Colonic mucosa (tissue), 4 donors: ENCODE measurements at regions not wholly inside any gene's neighbourhood (a gene's known extent, or its start where the extent isn't known, plus 50 kb on each side); places are given as distances from the start of the nearest gene placed in this dataset.

ENCODE experiments used
- DNase-seq: peaks from one replicate; pipeline ENCODE4 v3.0.0-alpha.2; 2020
- H3K27ac ChIP-seq: fragments of 200-600 bp; one replicate; pipeline ENCODE4 v1.8.0; 2021
- H3K27me3 ChIP-seq: fragments of 200-600 bp; one replicate; pipeline ENCODE4 v1.8.0; 2021
- H3K36me3 ChIP-seq: fragments of 200-600 bp; one replicate; pipeline ENCODE4 v1.8.0; 2021
- H3K4me1 ChIP-seq: fragments of 200-600 bp; one replicate; pipeline ENCODE4 v1.8.0; 2021; ENCODE audit warnings: mild to moderate bottlenecking
- H3K4me3 ChIP-seq: fragments of 200-600 bp; one replicate; pipeline ENCODE4 v1.8.0; 2021
- H3K9ac ChIP-seq, 2 donors: one replicate each; pipeline ENCODE4 v1.7.0; 2013; ENCODE audit warnings: control low read depth in 2 of 2, low read depth in 2 of 2, low read length in 2 of 2
- H3K9me3 ChIP-seq: fragments of 200-600 bp; one replicate; pipeline ENCODE4 v1.8.0; 2021
- intact Hi-C: fragments of 100-400 bp; cut with DNase I; formaldehyde crosslinking; loops from one replicate; pipeline ENCODE4 v1.14.1; 2022
- TF ChIP-seq, protein P1 (sequence below): fragments of 200-600 bp; IDR thresholded peaks from one replicate; pipeline ENCODE4 v1.8.0; 2022; ENCODE audit warnings: antibody characterized with exemption, mild to moderate bottlenecking
- donor health status: healthy.
- donor health status: DM: no; HTN: no; CAD: no.
- donor health status: DM: no; HTN: no; CAD: no.

DNA sequence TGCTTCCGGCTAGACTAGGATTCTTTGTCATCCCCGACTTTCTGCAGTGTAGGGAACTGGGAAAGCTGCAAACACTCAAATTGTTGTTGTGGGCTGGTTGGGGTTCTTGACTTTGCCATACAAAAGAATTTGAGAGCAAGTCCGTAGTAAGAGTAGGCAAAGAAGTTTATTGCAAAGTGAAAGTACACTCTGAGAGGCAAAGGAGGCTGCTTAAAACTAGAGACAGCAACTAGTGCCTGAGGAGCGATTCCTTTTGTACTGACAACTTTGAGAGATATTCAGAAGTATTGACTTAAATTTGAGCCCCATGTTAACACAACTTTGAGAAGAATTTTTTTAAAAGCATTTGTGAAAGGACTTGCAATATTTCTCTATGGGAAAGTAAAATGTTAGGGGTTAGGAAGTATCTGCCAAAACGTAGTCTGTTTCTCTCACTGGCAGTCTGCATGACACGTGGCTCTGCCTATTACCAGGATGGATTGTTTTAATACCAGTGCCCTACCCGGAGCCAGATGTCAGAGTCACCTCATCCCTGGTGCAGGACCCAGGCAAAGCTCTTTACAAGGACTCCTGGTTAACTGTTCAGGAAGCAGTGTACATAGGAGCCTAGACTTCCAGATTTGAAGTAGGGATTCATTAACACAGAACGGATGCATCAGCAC, 85.0 kb upstream of the CLPB start:
- no peak overlapping the region for H3K27ac ChIP-seq
- intact Hi-C loops: no loop called here
- TF ChIP-seq, protein P1, sequence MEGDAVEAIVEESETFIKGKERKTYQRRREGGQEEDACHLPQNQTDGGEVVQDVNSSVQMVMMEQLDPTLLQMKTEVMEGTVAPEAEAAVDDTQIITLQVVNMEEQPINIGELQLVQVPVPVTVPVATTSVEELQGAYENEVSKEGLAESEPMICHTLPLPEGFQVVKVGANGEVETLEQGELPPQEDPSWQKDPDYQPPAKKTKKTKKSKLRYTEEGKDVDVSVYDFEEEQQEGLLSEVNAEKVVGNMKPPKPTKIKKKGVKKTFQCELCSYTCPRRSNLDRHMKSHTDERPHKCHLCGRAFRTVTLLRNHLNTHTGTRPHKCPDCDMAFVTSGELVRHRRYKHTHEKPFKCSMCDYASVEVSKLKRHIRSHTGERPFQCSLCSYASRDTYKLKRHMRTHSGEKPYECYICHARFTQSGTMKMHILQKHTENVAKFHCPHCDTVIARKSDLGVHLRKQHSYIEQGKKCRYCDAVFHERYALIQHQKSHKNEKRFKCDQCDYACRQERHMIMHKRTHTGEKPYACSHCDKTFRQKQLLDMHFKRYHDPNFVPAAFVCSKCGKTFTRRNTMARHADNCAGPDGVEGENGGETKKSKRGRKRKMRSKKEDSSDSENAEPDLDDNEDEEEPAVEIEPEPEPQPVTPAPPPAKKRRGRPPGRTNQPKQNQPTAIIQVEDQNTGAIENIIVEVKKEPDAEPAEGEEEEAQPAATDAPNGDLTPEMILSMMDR: no peak
- H3K9me3 ChIP-seq: no peaks in the 10 kb centered on the region
- H3K4me1 ChIP-seq: no peaks in the 10 kb centered on the region
- H3K9ac ChIP-seq: no peak overlapping the region
- DNase-seq: no peak
- H3K4me3 ChIP-seq: peak overlapping the region; percentile 1
- no peaks in the 10 kb centered on the region for H3K27me3 ChIP-seq
- no peaks in the 10 kb centered on the region for H3K36me3 ChIP-seq

DNA sequence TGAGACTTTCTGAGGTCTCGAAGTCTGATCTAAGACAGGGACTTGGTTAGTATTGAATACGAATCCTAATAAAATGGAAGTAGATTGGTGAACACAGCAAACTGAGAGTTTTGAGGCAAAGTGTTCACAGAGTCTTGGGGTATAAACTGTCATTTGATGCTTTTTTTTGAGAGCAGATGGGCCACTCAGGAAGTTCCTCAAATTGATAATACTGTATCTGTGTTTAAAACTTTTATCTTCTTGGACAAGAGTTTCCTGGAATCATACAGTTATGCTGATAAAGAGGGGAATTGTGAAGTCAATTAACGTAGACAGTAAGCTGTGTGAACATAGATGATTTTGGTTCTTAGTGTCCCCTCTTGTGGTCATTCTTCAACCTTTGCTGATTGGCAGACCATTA, 80.0 kb upstream of the CLPB start:
- no peak overlapping the region for H3K4me3 ChIP-seq
- no peak overlapping the region for H3K27ac ChIP-seq
- intact Hi-C loops: no loop called here
- TF ChIP-seq, protein P1: no peak
- no peaks in the 10 kb centered on the region for H3K27me3 ChIP-seq
- H3K9ac ChIP-seq: no peak overlapping the region
- H3K4me1 ChIP-seq: no peaks in the 10 kb centered on the region
- H3K36me3 ChIP-seq: no peaks in the 10 kb centered on the region
- no peaks in the 10 kb centered on the region for H3K9me3 ChIP-seq
- DNase-seq: no peak

DNA sequence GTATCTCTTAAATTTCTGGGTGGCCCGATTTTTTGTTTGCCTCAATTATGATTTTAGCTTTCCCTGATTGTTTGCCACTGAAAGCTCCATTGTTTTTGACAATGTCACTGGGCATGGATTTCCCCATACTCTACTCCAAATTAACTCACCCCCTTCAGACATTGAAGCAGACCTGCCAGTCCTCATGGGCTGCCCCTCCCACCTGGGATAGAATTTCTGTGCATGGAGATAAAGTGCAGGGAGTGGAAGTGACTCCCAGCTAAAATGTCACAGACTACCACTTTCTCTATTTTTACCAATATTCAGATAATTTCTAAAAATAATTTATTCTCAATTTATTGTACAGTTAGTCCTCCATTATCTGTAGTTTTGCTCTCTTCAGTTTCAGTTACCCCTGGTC, 79.1 kb upstream of the CLPB start:
- no peak overlapping the region for H3K4me3 ChIP-seq
- H3K27ac ChIP-seq: no peak overlapping the region
- H3K36me3 ChIP-seq: no peaks in the 10 kb centered on the region
- H3K9me3 ChIP-seq: no peaks in the 10 kb centered on the region
- H3K9ac ChIP-seq: no peak overlapping the region
- intact Hi-C loops: no loop called here
- no peaks in the 10 kb centered on the region for H3K4me1 ChIP-seq
- no peak for DNase-seq
- no peaks in the 10 kb centered on the region for H3K27me3 ChIP-seq
- TF ChIP-seq, protein P1: no peak

DNA sequence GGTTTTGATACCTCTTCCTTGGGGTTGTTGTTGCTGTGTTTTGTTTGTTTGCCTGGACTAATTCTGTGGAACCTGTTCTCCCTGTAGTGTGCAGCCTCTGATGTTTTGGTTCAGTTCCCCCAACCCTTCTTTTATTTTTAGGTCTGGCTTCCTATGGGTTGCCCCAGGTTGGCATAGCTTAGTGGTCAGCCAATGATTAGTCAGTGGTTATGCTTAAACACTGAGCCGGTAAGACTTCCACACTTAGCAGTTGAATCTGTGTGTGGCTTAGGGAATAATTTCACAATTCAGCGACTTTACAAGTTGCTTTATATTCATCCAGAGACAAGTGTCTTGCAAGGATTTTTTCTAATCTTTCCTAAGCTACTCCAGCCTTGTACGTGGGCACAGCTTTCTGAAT, 78.6 kb upstream of the CLPB start:
- Histone ChIP-seq H3K36me3 (no peaks in the 10 kb centered on the region), H3K27me3 (no peaks in the 10 kb centered on the region), H3K9ac (no peak overlapping the region), H3K4me3 (no peak overlapping the region), H3K9me3 (no peaks in the 10 kb centered on the region), H3K27ac (no peak overlapping the region), H3K4me1 (no peaks in the 10 kb centered on the region)
- intact Hi-C loops: no loop called here
- no peak for DNase-seq
- TF ChIP-seq, protein P1: no peak

DNA sequence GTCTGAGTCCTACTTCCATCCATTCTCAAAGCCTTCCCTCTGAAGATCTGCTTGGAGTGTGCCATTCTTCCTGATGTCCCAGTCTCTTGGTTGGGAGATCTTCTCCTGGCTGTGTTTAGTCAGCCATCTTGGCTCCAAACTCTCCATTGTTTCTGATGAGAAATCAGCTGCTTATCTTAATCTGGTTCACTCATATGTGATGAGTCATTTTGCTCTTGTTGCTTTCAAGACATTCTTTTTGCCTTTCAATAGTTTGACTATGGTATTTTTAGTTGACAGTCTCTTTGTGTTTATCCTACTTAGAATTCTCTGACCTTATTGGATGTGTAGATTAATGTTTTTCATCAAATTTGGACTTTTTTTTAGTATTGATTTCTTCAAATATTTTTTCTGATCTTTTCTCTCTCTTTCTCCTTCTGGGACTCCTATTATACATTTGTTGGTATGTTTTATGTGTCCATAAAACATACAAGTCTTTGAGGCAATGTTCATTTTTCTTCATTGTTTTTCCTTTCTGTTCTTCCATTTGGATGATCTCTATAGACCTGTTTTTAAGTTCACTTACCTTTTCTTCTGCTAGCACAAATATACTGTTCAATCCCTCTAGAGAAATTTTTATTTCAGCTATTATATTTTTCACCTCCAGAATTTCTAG, 77.2 kb upstream of the CLPB start:
- DNase-seq: no peak
- H3K9me3 ChIP-seq: no peaks in the 10 kb centered on the region
- no peaks in the 10 kb centered on the region for H3K4me1 ChIP-seq
- no peaks in the 10 kb centered on the region for H3K36me3 ChIP-seq
- TF ChIP-seq, protein P1: no peak
- no peak overlapping the region for H3K27ac ChIP-seq
- H3K27me3 ChIP-seq: no peaks in the 10 kb centered on the region
- no peak overlapping the region for H3K9ac ChIP-seq
- no peak overlapping the region for H3K4me3 ChIP-seq
- intact Hi-C loops: no loop called here
